Keratinocyte (primary cell): ENCODE measurements at regions not wholly inside any gene's neighbourhood (a gene's known extent, or its start where the extent isn't known, plus 50 kb on each side); places are given as distances from the start of the nearest gene placed in this dataset.

Source experiments
- DNase-seq: peaks from one replicate; pipeline ENCODE4 v3.0.0-alpha.2; 2011; ENCODE audit warnings: low read depth, missing footprints, low spot score
- FAIRE-seq: peaks from 2 replicates; lab custom pipeline; 2011; peaks lifted over from hg19 to GRCh38; lab: Jason Lieb, UNC
- H2AFZ ChIP-seq: 2 replicates; pipeline ENCODE4 v1.6.0; 2012; ENCODE audit warnings: low read length, control low read depth, inconsistent platforms; ENCODE audit not compliant: control insufficient read depth
- H3K27ac ChIP-seq: 2 replicates; pipeline ENCODE4 v1.5.1; 2011; ENCODE audit warnings: low read length; ENCODE audit not compliant: control insufficient read depth, insufficient read depth
- H3K27me3 ChIP-seq: 3 replicates; pipeline ENCODE4 v1.6.0; 2011; ENCODE audit warnings: low read length; ENCODE audit not compliant: control insufficient read depth, insufficient read depth; ENCODE audit errors: extremely low read depth
- H3K36me3 ChIP-seq, 2 experiments: 2 replicates in 1 of 2; 3 replicates in 1 of 2; pipeline ENCODE4 v1.5.1; 2011; ENCODE audit warnings: low read length in 2 of 2, mild to moderate bottlenecking in 1 of 2; ENCODE audit not compliant: control insufficient read depth in 2 of 2, insufficient read depth in 2 of 2; ENCODE audit errors: extremely low read depth in 1 of 2
- H3K4me1 ChIP-seq: 3 replicates; pipeline ENCODE4 v1.5.1; 2011; ENCODE audit warnings: low read length; ENCODE audit not compliant: control insufficient read depth, insufficient read depth; ENCODE audit errors: extremely low read depth
- H3K4me2 ChIP-seq: 3 replicates; pipeline ENCODE4 v1.6.0; 2011; ENCODE audit warnings: low read depth, low read length; ENCODE audit not compliant: control insufficient read depth, insufficient read depth; ENCODE audit errors: extremely low read depth
- H3K4me3 ChIP-seq, 3 experiments: fragments of 200-600 bp in 1 of 3; sonication (generic) in 1 of 3; 2 replicates in 2 of 3; 3 replicates in 1 of 3; pipeline ENCODE4 v1.5.1; 2011 to 2016; ENCODE audit warnings: low read length in 3 of 3, mild to moderate bottlenecking in 3 of 3, control low read depth in 2 of 3, inconsistent platforms in 1 of 3, low read depth in 1 of 3, mixed read lengths in 1 of 3, mixed run types in 1 of 3, moderate library complexity in 1 of 3; ENCODE audit not compliant: control insufficient read depth in 2 of 3, insufficient read depth in 2 of 3; ENCODE audit errors: extremely low read depth in 1 of 3
- H3K79me2 ChIP-seq: 2 replicates; pipeline ENCODE4 v1.6.0; 2012; ENCODE audit warnings: low read length; ENCODE audit not compliant: control insufficient read depth, insufficient read depth
- H3K9ac ChIP-seq: 3 replicates; pipeline ENCODE4 v1.6.0; 2011; ENCODE audit warnings: low read length; ENCODE audit not compliant: control insufficient read depth, insufficient read depth; ENCODE audit errors: extremely low read depth
- H3K9me1 ChIP-seq: 3 replicates; pipeline ENCODE4 v1.6.0; 2011; ENCODE audit warnings: low read length; ENCODE audit not compliant: control insufficient read depth, insufficient read depth; ENCODE audit errors: extremely low read depth
- H3K9me3 ChIP-seq: 2 replicates; pipeline ENCODE4 v1.5.1; 2012; ENCODE audit warnings: low read depth, low read length; ENCODE audit not compliant: control insufficient read depth
- H4K20me1 ChIP-seq: 3 replicates; pipeline ENCODE4 v1.6.0; 2011; ENCODE audit warnings: low read length; ENCODE audit not compliant: control insufficient read depth, insufficient read depth; ENCODE audit errors: extremely low read depth
- EZH2 ChIP-seq: IDR thresholded peaks from one replicate; pipeline ENCODE4 v1.6.1; 2012; ENCODE audit warnings: inconsistent platforms, mild to moderate bottlenecking, low read length, moderate library complexity
- dilution Hi-C: fragments of 300-500 bp; cut with MboI; formaldehyde crosslinking; loops from one replicate; pipeline ENCODE4 v1.7.0; 2020; ENCODE audit warnings: low sequenced_read_pairs; ENCODE audit not compliant: extremely low pct_ligation_motif_present
- TF ChIP-seq, protein P1 (sequence below), 3 experiments: IDR thresholded peaks in 1 of 3; conservative IDR thresholded peaks in 1 of 3; optimal IDR thresholded peaks in 1 of 3; 2 replicates in 2 of 3; 3 replicates in 1 of 3; pipeline versions ENCODE3 to v1.5.1; 2011; ENCODE audit warnings: low read length in 3 of 3, mild to moderate bottlenecking in 3 of 3, moderate library complexity in 2 of 3, control low read depth in 1 of 3, inconsistent platforms in 1 of 3; ENCODE audit not compliant: insufficient read depth in 2 of 3; ENCODE audit errors: extremely low read depth in 1 of 3

DNA sequence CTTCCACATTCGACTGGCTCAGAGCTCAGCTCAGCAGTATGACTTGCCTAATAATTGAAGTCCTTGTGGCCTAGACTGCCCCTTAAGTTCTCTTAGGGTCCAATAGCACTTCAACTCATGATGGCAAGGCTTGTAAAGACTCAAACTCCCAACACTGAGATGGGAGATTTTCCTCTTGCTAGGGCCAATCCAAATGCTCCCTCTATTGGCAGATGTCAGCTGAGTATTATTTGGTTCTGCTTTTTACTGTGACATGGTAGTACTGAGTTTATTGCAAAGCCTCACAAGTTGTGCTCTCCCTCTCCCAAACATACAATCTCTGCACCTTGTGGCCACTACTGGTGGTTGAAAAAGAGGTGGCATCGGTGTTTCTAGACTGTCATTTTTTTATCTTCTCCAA, 164.2 kb downstream of the ALG10 start:
- Histone ChIP-seq H3K36me3 (no peaks in the 10 kb centered on the region), H3K4me2 (no peak overlapping the region), H3K4me1 (no peaks in the 10 kb centered on the region), H3K79me2 (no peaks in the 10 kb centered on the region), H3K27me3 (no peaks in the 10 kb centered on the region), H3K9ac (no peak overlapping the region), H4K20me1 (no peaks in the 10 kb centered on the region), H3K9me1 (no peaks in the 10 kb centered on the region), H2AFZ (no peak overlapping the region), H3K9me3 (no peaks in the 10 kb centered on the region), H3K4me3 (no peak overlapping the region), H3K27ac (no peak overlapping the region)
- no peak for TF ChIP-seq EZH2
- TF ChIP-seq, protein P1, sequence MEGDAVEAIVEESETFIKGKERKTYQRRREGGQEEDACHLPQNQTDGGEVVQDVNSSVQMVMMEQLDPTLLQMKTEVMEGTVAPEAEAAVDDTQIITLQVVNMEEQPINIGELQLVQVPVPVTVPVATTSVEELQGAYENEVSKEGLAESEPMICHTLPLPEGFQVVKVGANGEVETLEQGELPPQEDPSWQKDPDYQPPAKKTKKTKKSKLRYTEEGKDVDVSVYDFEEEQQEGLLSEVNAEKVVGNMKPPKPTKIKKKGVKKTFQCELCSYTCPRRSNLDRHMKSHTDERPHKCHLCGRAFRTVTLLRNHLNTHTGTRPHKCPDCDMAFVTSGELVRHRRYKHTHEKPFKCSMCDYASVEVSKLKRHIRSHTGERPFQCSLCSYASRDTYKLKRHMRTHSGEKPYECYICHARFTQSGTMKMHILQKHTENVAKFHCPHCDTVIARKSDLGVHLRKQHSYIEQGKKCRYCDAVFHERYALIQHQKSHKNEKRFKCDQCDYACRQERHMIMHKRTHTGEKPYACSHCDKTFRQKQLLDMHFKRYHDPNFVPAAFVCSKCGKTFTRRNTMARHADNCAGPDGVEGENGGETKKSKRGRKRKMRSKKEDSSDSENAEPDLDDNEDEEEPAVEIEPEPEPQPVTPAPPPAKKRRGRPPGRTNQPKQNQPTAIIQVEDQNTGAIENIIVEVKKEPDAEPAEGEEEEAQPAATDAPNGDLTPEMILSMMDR (optimal IDR thresholded peaks at IDR 0.05 in 1 of 3, IDR thresholded peaks at IDR 0.05 in 1 of 3, conservative IDR thresholded peaks at IDR 0.05 in 1 of 3; ENCODE audit: extremely low read depth in 1 of 3, insufficient read depth in 2 of 3, low read length in 3 of 3): no peak
- dilution Hi-C loops: no loop called here
- DNase-seq (no peak), FAIRE-seq (no peak)

DNA sequence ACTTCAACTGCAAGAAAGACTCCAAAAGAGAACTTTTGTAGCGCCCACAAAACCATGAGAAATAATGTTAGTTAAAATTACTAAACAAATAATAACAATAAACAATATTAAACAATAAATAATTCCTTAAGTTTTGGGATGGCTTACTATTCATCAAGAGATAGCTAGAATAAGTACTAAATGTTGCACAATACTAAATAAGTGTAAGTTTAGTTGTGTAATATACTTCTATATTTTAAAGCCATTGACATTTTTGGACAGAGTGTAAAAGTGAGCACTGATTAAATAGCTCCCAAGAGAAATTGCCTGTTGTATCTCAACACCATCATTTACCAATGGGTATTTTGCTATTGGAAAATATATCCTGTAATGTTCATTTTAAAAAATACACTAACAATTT, 166.7 kb downstream of the ALG10 start:
- H3K79me2 ChIP-seq: no peaks in the 10 kb centered on the region
- dilution Hi-C loops: no loop called here
- no peak for FAIRE-seq

More for the DNA sequence above, 166.7 kb downstream of the ALG10 start:
- Histone ChIP-seq H3K4me1 (no peaks in the 10 kb centered on the region), H3K27ac (no peak overlapping the region), H4K20me1 (no peaks in the 10 kb centered on the region), H3K4me3 (no peak overlapping the region), H3K9ac (no peak overlapping the region), H3K36me3 (no peaks in the 10 kb centered on the region), H2AFZ (no peak overlapping the region), H3K27me3 (no peaks in the 10 kb centered on the region), H3K4me2 (no peak overlapping the region), H3K9me3 (peaks cover 3% of the 10 kb centered on the region), H3K9me1 (no peaks in the 10 kb centered on the region)
- TF ChIP-seq, protein P1 (optimal IDR thresholded peaks at IDR 0.05 in 1 of 3, IDR thresholded peaks at IDR 0.05 in 1 of 3, conservative IDR thresholded peaks at IDR 0.05 in 1 of 3; ENCODE audit: extremely low read depth in 1 of 3, insufficient read depth in 2 of 3, low read length in 3 of 3): no peak
- TF ChIP-seq EZH2: no peak
- DNase-seq: no peak
